IPS-NIHi7 (cell line): ENCODE measurements at regions not wholly inside any gene's neighbourhood (a gene's known extent, or its start where the extent isn't known, plus 50 kb on each side); places are given as distances from the start of the nearest gene placed in this dataset.
A peak's percentile ranks its signal among the peaks of the same experiment; 100 is the strongest.
"Not testable (repeated sequence)": the region's sequence is repeated elsewhere in the genome, so short reads cannot be mapped to it uniquely, and the experiment has no call there.

Experiments
- DNase-seq: peaks from one replicate; pipeline ENCODE4 v3.0.0; 2012; ENCODE audit warnings: mixed read lengths; ENCODE audit errors: extremely low spot score

DNA sequence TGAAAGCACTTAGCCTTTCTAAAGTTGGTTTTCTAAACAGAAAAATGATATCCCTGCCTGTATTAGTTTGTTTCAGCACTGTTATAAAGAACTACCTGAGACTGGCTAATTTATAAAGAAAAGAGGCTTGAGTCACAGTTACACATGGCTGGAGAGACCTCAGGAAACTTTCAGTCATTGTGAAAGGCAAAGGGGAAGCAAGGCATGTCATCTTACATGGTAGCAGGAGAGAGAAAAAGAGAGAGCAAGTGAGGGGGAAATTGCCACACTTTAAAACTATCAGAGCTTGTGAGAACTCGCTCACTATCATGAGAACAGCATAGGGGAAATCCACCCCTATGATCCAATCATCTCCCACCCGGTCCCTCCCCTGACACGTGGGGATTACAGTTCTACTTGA lies 64.9 kb downstream of the FAM170A start:
- DNase-seq = no peak

- DNase-seq = no peak
Measured at GRCh38 chr5:119706049-119706448, 76.7 kb downstream of the FAM170A start.

GRCh38 chr5:119708076-119708790 lies 78.9 kb downstream of the FAM170A start:
- DNase-seq = no peak

GRCh38 chr5:119721775-119722174 lies 92.4 kb downstream of the FAM170A start:
- no peak for DNase-seq

- not testable (repeated sequence) for DNase-seq
Measured at GRCh38 chr5:119725291-119725690, 95.9 kb downstream of the FAM170A start.

DNA sequence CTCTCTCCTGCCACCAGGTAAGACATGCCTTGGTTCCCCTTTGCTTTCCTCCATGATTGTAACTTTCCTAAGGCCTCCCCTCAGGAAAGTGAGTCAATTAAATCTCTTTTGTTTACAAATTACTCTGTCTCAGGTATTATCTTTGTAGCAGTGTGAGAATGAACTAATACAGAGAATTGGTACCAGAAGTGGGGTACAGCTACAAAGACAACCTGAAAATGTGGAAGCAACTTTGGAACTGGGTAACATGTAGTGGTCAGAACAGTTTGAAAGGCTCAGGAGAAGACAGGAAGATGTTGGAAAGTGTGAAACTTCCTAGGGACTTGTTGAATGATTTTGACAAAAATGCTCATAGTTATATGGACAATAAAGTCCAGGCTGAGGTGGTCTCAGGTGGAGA lies 97.2 kb downstream of the FAM170A start:
- no peak for DNase-seq

DNA sequence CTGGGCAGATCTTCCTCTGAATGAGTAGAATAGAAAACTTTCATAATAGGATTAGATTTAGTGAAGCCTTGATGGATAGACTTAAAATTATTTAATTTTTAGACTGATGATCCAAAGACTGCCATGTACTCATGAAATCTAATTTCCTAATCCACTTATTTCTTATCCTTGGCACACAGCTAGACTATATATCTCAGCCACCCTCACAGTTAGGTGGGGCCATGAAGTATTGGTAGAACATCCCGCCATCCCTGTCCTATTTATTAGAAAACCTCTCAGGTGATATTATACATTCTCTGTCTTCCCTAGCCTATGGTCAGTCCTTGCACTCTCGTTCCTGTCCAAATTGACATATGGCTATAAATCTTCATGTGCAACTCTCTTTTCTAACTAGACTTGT lies 110.9 kb downstream of the FAM170A start:
- no peak for DNase-seq

GRCh38 chr5:119741691-119742090 lies 112.3 kb downstream of the FAM170A start:
- no peak for DNase-seq

GRCh38 chr5:119742311-119742710 lies 113.0 kb downstream of the FAM170A start:
- DNase-seq = no peak

DNA sequence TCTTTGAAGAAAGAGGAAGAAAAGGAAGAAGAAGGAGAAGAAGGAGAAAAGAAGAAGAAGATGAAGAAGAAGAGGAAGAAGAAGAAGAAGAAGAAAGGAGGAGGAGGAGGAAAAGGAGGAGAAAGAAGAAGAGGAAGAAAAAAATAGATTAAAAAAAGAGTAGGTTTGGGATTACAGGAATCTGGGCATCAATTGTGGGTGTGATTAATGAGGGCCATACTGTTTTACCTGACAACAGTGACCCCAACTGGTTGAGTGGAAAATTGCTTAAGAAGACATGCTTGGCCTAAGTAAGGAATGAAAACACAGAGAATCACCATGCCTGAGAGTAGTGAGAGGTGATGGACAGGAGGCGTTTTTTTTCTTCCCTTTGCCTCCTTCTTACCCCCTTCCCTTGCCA lies 114.6 kb downstream of the FAM170A start:
- DNase-seq = peak; percentile 76

DNA sequence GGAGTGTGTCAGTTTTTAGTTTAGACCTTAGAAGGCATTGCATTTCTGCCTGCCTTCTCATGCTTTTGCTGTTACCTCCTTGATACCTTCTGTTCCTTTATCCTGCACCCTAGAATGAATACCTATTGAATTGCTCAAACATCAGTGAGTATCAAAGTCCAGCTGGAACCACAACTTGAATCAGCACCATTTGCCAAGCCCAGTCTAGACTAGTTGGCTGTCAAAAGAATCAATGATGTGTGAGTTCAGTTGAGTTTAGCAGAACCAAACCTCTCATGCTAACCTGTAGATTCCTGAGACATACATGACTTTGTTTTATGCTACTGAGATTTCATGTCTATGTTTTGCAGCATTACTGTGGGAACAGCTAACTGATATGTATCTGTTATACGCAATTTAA lies 116.6 kb downstream of the FAM170A start:
- no peak for DNase-seq

DNA sequence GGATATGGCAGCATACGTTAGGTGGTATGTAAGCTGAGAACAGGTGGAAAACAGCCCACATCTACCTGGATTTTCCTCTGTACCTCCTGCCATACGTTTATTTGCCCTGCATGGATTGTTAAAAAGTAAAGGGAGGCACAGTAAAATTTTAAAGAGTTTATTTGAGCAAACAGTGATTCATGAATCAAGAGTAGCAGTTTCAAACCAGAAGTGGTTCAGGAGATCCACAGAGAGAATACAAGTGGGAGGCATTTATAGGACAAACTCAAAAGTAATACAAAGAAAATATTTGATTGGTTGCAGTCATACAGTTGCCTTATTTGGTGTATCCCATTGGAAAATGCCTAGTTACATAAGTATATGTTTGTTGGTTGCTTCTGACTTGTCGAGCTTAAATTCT lies 117.6 kb downstream of the FAM170A start:
- no peak for DNase-seq

GRCh38 chr5:119750887-119751733 lies 121.8 kb downstream of the FAM170A start:
- DNase-seq = no peak

- no peak for DNase-seq
Measured at GRCh38 chr5:119751734-119752094, 122.4 kb downstream of the FAM170A start.

DNA sequence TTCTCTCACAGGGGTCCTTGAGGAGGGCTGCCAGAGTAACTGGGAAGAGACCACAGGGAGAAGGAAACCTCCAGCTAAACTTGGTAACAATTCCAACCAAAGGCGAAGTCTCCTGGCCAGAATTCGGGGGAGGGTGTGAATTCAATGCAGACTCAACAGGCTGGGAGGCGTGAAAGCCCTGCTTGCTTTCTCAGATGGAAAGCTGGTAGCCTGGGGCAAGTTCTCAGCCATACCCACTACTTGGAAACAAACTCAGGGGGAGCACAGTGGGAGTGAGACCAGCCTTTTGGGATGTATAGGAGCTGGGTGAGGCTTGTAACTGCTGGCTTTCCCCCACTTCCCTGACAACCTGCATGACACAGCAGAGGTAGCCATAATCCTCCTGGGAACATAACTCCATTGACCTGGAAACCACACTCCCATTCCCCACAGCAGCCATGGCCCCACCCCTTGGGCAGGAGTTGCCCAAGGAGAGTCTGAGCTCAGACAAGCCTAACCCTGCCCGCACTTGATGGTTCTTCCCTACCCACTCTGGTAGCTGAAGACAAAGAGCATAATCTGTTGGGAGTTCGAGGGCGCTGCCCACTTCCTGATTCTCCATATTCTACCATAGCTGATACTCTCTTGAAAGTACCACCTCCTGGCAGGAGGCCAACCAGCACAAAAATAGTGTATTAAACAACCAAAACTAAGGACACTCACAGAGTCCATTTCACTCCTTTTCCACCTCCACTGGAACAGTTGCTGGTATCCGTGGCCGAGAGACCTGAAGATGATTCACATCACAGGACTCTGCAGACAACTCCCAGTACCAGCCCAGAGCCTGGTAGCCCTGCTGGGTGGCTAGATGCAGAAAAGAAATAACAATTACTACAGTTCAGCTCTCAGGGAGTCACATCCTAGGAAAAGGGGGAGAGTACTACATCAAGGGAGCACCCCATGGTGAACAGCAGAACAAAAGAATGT lies 123.8 kb downstream of the FAM170A start:
- no peak for DNase-seq

- DNase-seq = not testable (repeated sequence)
Measured at GRCh38 chr5:119754825-119755224, 125.5 kb downstream of the FAM170A start.

GRCh38 chr5:119757276-119757675 lies 127.9 kb downstream of the FAM170A start:
- DNase-seq = no peak

GRCh38 chr5:119769695-119770693 lies 140.6 kb downstream of the FAM170A start:
- DNase-seq = not testable (repeated sequence)

GRCh38 chr5:119780145-119780544 lies 150.8 kb downstream of the FAM170A start:
- DNase-seq = not testable (repeated sequence)

DNA sequence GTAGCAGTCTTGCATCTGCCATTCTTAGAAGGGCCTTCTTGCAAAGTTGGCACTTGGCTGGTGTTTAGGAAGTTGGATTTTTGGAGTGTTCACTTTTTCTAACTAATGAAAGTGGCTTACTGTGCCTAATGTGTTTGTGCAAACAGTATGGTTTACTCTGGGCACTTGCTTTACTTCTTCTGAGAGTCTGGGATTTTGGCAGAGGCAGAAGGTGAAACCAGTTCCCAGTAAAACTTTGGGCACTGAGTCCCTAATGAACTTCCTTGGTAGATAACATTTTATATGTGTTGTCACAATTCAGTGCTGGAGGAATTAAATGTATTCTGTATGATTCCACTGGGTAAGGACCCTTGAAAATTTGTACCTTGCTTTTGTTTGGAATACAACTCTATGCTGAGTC lies 155.7 kb downstream of the FAM170A start:
- no peak for DNase-seq
